GM12874 (cell line): ENCODE measurements at regions not wholly inside any gene's neighbourhood (a gene's known extent, or its start where the extent isn't known, plus 50 kb on each side); places are given as distances from the start of the nearest gene placed in this dataset.

ENCODE experiments used
- TF ChIP-seq, protein P1 (sequence below): IDR thresholded peaks from 2 replicates; pipeline ENCODE4 v1.5.1; 2011; ENCODE audit warnings: low read depth, mild to moderate bottlenecking, control low read depth, low read length, moderate library complexity; ENCODE audit not compliant: insufficient read depth

DNA sequence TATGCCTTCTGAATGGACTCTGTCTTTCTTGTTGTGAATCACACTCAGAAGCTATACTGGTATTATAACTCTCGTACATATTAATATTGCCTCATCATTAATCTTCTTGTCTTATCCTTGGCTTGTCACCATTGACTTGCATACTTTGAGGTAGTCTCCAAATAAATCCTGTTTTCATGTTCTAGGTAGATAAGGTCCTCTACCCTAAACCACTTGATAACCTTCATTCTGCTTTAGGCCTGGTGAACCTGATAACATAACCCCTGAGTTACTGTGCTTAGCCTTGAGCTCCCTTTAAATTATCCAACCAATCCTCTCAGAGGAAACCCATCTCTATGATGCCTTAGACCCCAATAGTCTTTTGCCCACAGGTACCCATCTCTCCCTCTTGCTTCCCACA, 1162.3 kb downstream of the SLITRK1 start:
- TF ChIP-seq, protein P1, sequence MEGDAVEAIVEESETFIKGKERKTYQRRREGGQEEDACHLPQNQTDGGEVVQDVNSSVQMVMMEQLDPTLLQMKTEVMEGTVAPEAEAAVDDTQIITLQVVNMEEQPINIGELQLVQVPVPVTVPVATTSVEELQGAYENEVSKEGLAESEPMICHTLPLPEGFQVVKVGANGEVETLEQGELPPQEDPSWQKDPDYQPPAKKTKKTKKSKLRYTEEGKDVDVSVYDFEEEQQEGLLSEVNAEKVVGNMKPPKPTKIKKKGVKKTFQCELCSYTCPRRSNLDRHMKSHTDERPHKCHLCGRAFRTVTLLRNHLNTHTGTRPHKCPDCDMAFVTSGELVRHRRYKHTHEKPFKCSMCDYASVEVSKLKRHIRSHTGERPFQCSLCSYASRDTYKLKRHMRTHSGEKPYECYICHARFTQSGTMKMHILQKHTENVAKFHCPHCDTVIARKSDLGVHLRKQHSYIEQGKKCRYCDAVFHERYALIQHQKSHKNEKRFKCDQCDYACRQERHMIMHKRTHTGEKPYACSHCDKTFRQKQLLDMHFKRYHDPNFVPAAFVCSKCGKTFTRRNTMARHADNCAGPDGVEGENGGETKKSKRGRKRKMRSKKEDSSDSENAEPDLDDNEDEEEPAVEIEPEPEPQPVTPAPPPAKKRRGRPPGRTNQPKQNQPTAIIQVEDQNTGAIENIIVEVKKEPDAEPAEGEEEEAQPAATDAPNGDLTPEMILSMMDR = no peak

DNA sequence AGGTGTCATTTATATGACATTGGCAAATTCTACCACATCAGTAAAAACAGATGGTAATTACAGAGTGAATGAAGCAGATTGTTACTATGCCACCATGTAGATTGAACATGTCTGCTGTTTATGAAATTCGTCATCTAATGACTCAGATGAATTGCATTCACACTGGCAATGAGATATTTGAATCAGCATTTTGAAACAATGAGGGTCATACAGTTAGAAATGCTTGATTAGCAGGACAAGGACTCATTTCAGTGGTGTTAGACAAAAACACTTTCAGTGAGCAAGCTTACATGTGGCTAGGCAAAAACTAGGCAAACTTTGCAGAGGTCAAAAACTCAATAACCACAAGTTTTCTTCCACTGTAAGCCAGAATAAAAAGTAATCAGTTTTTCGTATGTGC, 1165.0 kb downstream of the SLITRK1 start:
- TF ChIP-seq, protein P1 = no peak

DNA sequence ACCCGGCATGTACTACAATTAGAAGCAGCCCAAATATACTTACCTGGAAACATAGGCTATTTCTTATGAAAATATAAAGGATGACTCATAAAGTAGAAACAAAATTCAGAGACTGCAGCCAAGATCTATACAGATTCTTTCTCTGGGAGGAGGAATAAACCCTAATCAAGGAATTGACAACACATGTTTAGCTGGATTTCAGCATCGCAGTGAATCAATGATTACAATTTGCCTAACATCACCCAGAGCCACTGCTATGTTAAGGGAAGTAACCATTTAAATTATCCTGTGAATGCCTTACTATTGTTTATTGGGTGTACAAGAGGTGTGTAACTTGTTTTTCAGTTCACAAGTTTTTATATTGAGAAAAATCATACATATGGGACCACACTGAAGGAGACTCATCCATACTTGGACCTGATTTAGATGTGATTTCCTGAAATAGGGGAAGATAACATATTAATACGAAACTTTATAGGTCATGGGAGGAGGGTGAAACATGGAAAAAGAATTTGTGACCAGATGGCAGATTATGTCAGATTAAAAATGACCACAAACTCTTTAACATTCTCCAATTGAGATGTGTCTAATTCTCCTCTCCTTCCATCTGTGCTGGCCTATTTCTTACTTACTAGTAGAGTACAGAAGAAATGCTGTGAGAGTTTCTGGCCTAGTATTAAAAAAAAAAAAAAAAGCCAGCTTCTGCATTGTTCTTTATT, 1168.4 kb downstream of the SLITRK1 start:
- TF ChIP-seq, protein P1 = no peak

DNA sequence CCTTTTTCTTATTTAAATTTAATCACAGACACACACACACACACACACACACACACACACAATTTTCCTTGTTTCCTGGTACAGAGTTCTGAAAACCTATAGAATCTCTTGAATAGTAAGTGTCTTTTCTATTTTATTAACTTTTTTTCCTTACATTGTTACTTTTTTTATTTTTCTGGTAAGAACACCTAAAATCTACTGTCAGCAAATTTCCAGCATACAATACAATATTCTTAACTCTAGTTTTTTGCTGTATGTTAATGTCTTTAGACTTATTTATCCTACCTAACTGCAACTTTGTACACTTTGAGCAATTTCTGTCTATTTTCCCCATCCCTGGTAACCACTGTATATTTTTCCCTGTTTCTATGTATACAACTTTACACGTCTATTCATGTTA, 1179.8 kb downstream of the SLITRK1 start:
- TF ChIP-seq, protein P1 = no peak

DNA sequence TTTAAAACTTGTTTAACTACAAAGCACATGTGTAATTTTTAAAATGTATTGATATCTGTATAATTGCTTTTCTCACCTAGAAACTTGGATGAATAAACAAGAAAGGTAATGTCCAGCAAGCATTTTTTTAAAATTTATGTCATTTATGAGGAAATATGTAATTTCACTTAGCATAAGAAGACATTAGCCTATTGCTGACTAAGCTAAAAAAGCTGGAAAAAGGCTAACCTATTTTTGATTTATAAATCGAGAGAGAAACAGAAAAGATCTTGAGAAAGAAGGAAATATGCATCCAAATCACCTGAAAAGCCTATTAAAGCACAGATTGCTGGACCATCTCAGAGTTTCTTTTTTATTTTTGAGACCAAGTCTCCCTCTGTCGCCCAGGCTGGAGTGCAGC, 1181.3 kb downstream of the SLITRK1 start:
- TF ChIP-seq, protein P1 = no peak

DNA sequence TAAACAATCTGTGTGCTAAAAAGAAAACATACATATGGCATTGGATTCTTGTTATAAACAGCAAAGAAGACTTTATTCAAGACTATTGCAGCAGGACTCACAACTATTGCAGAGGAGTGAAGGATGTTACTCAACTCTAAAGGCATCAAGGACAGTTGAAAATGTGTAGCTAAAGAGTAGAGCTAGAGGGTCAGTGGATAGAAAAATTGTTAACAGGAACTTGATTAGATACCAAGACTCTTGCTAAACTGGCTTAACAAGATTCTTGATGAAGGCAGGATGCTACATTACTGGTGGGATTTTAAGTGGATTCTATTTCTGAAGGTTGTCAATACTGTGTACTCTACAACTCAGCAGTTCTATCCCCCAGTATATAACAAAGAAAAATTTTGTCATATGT, 1183.3 kb downstream of the SLITRK1 start:
- TF ChIP-seq, protein P1 = no peak

DNA sequence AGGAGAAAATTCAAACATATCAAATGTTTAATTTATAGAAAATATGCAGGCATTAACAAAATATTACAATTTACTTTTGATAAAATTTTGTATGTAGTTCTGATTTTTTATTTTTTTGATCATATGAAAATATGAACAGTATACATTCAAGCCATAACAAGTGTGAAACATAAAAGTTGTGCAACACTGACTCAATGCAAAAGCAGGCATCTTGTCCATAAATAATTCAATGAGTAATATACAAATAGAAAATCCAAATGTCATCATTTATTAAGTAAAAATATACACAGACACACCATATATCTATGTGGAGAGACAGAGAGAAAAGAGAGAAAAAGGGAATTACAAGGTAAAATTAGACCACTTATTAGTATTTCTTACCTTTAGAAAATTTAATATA, 1183.9 kb downstream of the SLITRK1 start:
- TF ChIP-seq, protein P1 = no peak
